ENCODE measurements at regions not wholly inside any gene's neighbourhood (a gene's known extent, or its start where the extent isn't known, plus 50 kb on each side); places are given as distances from the start of the nearest gene placed in this dataset.

DNA sequence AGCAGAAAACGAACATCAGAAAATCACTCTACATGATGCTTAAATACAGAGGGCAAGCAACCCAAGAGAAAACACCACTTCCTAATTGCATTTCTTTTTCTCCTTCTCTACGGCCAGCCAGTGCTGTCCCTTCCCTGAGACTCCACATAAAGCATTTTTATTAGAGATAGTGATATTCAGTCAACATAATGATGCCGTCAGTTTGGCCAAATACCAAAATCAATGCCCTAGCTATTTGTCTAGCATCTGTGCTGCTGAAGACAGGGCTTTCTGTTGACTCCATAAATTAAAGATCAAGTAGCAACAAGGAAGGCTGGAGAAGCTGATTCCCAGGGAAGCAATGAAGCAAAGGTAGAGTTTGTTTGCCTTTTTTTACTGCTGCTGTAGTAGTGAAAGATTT lies 1024.9 kb downstream of the REEP3 start:
- TF ChIP-seq, protein P1, sequence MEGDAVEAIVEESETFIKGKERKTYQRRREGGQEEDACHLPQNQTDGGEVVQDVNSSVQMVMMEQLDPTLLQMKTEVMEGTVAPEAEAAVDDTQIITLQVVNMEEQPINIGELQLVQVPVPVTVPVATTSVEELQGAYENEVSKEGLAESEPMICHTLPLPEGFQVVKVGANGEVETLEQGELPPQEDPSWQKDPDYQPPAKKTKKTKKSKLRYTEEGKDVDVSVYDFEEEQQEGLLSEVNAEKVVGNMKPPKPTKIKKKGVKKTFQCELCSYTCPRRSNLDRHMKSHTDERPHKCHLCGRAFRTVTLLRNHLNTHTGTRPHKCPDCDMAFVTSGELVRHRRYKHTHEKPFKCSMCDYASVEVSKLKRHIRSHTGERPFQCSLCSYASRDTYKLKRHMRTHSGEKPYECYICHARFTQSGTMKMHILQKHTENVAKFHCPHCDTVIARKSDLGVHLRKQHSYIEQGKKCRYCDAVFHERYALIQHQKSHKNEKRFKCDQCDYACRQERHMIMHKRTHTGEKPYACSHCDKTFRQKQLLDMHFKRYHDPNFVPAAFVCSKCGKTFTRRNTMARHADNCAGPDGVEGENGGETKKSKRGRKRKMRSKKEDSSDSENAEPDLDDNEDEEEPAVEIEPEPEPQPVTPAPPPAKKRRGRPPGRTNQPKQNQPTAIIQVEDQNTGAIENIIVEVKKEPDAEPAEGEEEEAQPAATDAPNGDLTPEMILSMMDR (IDR thresholded peaks at IDR 0.05) = no peak
- peak; percentile 19 for TF ChIP-seq POLR2AphosphoS5 (IDR thresholded peaks at IDR 0.05)
- no peak for TF ChIP-seq POLR2A (IDR thresholded peaks at IDR 0.05)
